Adipocyte (in vitro differentiated cells): ENCODE measurements at regions not wholly inside any gene's neighbourhood (a gene's known extent, or its start where the extent isn't known, plus 50 kb on each side); places are given as distances from the start of the nearest gene placed in this dataset.

ENCODE experiments used
- DNase-seq: peaks from one replicate; pipeline ENCODE4 v3.0.0-alpha.2; 2015; ENCODE audit warnings: low read depth
- H3K27me3 ChIP-seq: replicated peaks from 2 replicates; pipeline ENCODE4 v1.7.0; 2013; ENCODE audit warnings: mild to moderate bottlenecking, low read length, moderate library complexity; ENCODE audit not compliant: control insufficient read depth, insufficient read depth
- H3K36me3 ChIP-seq: 2 replicates; pipeline ENCODE4 v1.7.0; 2013; ENCODE audit warnings: low read length, mild to moderate bottlenecking, moderate library complexity; ENCODE audit not compliant: control insufficient read depth, insufficient read depth, severe bottlenecking
- H3K4me1 ChIP-seq: 2 replicates; pipeline ENCODE4 v1.7.0; 2013; ENCODE audit warnings: mild to moderate bottlenecking, low read length, moderate library complexity; ENCODE audit not compliant: control insufficient read depth, insufficient read depth
- H3K4me3 ChIP-seq: 2 replicates; pipeline ENCODE4 v1.7.0; 2013; ENCODE audit warnings: mild to moderate bottlenecking, low read length, moderate library complexity
- H3K9ac ChIP-seq: 2 replicates; pipeline ENCODE4 v1.7.0; 2013; ENCODE audit warnings: mild to moderate bottlenecking, low read length, moderate library complexity
- H3K9me3 ChIP-seq: 2 replicates; pipeline ENCODE4 v1.7.0; 2013; ENCODE audit warnings: mild to moderate bottlenecking, low read length, moderate library complexity; ENCODE audit not compliant: control insufficient read depth

DNA sequence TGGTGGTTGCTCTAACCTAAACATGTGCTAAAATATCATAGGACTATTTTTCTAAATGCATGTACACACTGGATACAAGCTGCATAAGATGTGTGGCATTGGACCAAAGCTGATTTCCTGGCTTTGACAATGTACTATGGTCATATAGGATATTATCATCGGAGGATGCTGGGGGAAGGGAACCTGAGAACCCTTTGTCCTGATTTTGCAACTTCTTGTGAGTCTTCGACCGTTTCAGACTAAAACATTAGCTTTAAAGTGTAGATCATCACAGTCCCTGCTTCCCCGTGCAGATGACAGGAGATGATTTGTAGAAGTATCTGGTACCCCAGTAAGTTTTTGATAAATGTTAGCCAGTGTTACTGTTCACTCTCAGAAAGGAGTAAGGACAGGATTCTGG lies 554.7 kb downstream of the MIAT start:
- Histone ChIP-seq H3K36me3 (no peaks in the 10 kb centered on the region), H3K4me3 (peak overlapping the region; percentile 12), H3K27me3 (peaks cover 18% of the 10 kb centered on the region), H3K9ac (peak overlapping the region; percentile 59), H3K9me3 (peaks cover 1% of the 10 kb centered on the region), H3K4me1 (peaks cover 42% of the 10 kb centered on the region)
- DNase-seq = no peak

DNA sequence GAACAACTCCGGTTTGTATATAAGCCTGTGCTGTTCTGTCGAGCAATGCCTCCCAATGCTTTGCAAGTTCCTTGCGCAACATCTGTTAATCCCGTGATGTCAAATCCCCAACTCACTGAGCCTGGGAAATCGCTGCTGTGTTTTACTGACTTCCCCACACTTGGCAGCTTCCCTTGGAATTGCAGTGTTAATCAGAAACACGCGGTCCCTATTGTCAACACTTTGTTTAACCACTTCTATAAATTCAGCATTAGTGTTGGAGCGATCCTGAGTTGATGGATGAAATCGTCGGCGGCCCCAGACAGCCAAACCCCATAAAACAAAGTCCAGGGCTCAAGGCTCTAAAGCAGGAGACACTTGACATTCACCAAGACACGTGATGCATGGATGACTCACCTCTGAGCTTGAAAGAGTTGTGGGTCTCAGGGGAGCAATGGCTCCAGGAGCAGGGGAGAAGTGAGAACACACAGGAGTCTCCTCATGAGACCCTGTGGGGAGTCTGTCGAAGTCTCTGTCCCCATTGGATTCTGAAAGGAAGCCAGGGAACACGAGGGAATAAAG lies 555.3 kb downstream of the MIAT start:
- peaks cover 46% of the 10 kb centered on the region for H3K4me1 ChIP-seq
- H3K9me3 ChIP-seq = peaks cover 4% of the 10 kb centered on the region
- H3K9ac ChIP-seq = peak overlapping the region; percentile 59
- peaks cover 22% of the 10 kb centered on the region for H3K27me3 ChIP-seq
- H3K4me3 ChIP-seq = peak overlapping the region; percentile 12
- no peaks in the 10 kb centered on the region for H3K36me3 ChIP-seq
- peak; percentile 98 for DNase-seq

DNA sequence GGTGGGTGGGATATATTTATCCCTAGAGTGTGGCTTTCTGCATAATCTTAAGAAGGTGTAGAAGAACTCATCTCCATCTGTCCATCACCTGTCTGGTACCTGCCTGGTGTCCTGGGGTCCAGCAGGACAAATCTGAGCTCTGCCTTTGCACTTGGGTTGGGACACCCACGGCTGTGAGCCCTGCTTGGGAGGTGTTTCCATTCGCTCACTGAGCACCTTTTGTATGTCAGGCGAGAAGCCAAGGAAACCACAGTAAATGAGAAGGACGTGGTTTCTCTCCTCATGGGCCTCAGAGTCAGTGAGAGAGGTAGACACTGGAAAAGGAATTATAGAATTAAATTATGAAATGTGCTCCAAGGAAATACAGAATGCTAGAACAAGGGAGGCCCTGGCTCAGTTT lies 555.9 kb downstream of the MIAT start:
- DNase-seq = no peak
- no peak overlapping the region for H3K9ac ChIP-seq
- H3K27me3 ChIP-seq = peaks cover 22% of the 10 kb centered on the region
- H3K9me3 ChIP-seq = peaks cover 4% of the 10 kb centered on the region
- H3K4me1 ChIP-seq = peaks cover 45% of the 10 kb centered on the region
- H3K36me3 ChIP-seq = no peaks in the 10 kb centered on the region
- no peak overlapping the region for H3K4me3 ChIP-seq

DNA sequence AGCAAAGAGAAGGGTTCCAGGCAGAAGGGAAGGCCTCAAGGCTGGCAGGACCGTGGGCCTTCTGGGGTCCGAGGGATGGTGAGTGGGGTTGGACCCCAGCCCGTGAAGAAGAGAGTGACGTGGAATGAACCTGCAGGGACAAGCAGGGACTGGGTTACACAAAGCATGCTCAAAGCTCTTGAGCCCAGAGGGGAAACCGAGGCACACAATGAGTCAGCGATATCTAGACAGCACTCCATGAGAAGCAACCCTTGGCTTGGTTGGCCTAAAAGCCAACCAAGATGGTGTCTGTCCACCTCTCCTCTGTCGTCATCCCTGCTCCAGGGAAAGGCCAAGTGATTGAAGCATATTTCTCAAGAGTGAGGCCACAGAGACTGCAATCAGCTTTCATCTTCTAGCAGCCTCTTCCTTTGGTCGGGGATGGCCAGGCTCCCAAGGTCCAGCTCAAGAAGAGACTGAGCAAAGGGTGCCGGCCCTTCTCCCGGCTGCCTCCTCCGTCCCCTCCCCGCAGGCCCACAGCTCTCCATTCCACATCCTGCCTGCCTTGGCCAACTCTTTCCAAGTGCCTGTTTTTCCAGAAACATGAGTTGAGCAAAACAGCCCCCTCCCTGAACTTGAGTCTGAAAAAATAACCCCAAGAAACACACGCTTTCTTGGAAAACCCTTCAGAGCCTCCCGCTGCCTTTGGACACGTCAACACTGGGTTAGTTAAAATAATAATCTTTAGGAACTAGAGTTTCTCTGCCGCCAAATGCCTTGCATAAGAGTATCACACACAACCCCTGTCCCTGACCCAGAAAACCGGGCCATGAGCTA lies 556.6 kb downstream of the MIAT start:
- peaks cover 51% of the 10 kb centered on the region for H3K4me1 ChIP-seq
- H3K36me3 ChIP-seq = no peaks in the 10 kb centered on the region
- H3K27me3 ChIP-seq = peaks cover 24% of the 10 kb centered on the region
- DNase-seq = no peak
- no peak overlapping the region for H3K4me3 ChIP-seq
- H3K9ac ChIP-seq = no peak overlapping the region
- peaks cover 4% of the 10 kb centered on the region for H3K9me3 ChIP-seq

DNA sequence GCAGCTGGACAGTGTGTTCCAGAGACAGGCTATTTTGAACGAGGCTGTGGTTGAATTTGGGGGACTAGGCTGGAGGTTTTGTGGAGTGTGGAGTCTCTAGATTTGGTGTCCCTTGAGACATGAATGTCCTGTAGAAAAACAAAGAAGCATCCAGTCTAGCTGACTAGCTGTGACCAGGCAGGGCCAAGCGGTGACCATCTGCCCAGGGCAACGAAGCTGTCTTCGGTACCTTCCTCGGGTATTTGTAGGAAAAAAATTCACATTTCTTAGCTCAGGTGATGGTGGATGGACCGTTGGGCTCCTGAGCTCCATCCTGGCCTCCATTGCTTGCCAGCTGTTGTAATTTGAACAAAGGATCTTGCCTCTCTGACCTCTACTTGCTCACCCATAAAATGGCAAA lies 557.3 kb downstream of the MIAT start:
- H3K36me3 ChIP-seq = no peaks in the 10 kb centered on the region
- DNase-seq = no peak
- no peak overlapping the region for H3K4me3 ChIP-seq
- peaks cover 52% of the 10 kb centered on the region for H3K4me1 ChIP-seq
- H3K27me3 ChIP-seq = peaks cover 24% of the 10 kb centered on the region
- peak overlapping the region; percentile 23 for H3K9ac ChIP-seq
- H3K9me3 ChIP-seq = peaks cover 4% of the 10 kb centered on the region

DNA sequence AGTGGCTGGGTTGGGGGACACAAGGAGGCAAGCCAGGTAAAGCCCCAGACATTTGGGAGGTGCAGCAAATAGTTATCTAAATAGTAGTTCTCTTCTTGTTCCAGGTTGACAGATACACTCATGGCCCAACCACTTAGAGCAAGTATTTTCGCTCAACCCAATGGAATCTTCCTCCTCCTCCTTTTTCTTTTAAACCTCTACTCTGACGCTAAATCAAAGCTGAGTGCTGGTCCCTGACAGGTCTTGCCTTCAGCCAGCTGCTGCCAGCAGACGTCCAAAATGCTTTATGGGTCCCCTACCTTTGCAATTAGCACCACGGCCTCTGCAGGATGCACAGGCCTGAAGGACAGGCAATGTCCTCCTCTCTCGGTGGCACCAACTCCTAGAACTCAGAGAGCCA lies 558.5 kb downstream of the MIAT start:
- no peak for DNase-seq
- Histone ChIP-seq H3K27me3 (peaks cover 12% of the 10 kb centered on the region), H3K9me3 (peaks cover 7% of the 10 kb centered on the region), H3K36me3 (no peaks in the 10 kb centered on the region), H3K4me1 (peaks cover 60% of the 10 kb centered on the region), H3K4me3 (no peak overlapping the region), H3K9ac (no peak overlapping the region)

DNA sequence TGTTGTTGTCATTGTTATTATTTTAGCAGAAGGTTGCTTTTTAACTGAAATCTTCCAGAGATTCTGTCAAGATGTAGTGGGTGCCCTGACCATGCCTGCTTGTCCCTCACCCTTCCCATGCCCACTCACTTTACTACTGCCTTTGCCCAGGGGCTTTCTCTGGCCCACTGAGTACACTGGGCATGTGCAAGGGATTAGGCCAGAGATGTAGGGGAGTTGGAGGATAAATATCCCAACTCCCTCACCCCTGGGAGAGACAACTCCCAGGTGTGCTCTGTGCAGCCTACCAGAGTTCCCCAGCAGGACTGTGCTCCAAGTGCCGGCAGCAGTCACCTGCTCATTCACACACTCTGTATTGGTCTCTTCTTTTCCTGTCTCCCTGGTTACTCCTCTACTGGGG lies 559.1 kb downstream of the MIAT start:
- Histone ChIP-seq H3K4me3 (no peak overlapping the region), H3K9ac (no peak overlapping the region)
- no peak for DNase-seq

DNA sequence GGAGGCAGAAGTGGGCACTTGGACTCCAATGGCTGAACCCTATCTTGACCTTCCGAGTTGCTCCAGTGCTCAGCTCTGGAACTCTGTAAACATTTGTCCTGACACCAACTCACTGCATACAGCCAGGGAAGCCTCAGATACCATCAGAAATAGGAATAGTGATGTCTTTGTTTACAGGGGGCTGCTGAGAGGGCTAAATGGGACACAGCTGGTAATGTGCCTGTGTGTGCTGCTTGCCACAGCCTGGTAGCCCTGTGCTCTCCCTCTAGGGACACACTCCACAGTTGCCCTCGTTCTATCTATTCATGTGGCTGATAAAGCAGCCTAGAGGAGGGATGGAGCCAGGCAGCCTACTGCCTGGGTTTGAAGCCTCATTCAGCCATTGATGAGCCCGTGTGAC lies 559.8 kb downstream of the MIAT start:
- Histone ChIP-seq H3K36me3 (no peaks in the 10 kb centered on the region), H3K27me3 (peaks cover 8% of the 10 kb centered on the region), H3K9me3 (peaks cover 13% of the 10 kb centered on the region), H3K4me1 (peaks cover 53% of the 10 kb centered on the region), H3K4me3 (no peak overlapping the region), H3K9ac (no peak overlapping the region)
- no peak for DNase-seq

More for the DNA sequence above, 559.1 kb downstream of the MIAT start:
- H3K36me3 ChIP-seq = no peaks in the 10 kb centered on the region
- peaks cover 8% of the 10 kb centered on the region for H3K27me3 ChIP-seq
- H3K4me1 ChIP-seq = peaks cover 60% of the 10 kb centered on the region
- H3K9me3 ChIP-seq = peaks cover 7% of the 10 kb centered on the region

DNA sequence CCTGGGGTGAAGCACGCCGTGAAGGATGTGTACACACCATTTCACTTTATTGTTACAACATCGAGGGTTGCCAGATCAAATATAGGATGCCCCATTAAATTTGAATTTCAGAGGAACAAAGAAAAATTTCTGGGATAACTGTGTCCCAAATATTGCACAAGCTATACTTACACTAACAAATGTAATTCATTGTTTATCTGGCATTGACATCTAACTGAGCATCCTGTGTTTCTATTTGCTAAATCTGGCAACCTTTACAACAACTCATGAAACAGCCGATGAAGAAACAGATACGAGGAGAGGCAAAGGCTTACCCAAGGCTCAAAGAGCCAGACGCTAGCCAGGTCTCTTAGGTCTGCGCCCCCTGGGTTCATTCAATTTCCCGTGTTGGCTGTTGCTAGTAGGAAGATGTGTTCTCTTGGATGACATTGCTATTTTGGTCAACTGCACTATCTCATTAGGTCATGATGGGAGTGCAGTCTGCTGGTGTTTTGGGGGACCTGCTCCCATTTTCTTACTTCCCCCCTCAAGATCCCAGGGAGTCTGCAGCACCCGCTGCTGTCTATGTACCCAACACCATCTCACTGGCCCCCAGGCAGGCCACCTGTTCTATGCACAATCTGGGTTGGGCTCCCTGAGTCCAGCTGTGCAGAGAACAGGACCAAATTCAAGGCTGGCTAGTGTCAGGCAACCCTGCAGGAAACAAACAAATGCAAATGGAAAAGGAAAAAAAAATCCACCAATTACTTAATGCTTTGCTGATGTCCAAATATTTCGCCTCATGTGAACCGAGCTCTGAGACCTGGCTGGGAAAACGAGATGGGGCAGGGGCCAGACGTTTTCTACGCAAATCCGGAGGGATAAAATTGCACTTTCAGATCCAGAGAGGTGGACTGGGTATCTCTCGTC lies 560.9 kb downstream of the MIAT start:
- Histone ChIP-seq H3K27me3 (peaks cover 8% of the 10 kb centered on the region), H3K4me3 (no peak overlapping the region), H3K9me3 (peaks cover 24% of the 10 kb centered on the region), H3K4me1 (peaks cover 45% of the 10 kb centered on the region), H3K36me3 (no peaks in the 10 kb centered on the region), H3K9ac (no peak overlapping the region)
- DNase-seq = peak; percentile 19

DNA sequence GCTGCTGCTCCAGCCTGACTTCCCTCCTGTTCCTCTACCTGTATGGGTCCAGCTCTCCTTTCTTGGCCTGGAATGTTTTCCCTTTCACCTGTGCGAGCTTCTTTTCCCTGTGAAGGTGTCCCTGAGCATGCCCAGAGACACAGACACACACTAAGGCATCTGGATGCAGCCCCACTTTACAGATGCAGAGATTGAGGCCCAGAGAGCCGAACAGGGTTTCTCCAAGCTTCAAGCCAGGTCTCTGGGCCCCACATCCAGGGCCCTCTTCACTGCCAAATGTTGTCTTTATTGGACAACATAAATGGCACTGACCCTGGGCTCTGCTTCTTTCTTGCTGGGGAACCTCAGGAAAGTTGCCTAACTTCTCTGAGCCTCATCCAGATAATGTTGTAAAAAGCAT lies 561.6 kb downstream of the MIAT start:
- H3K4me1 ChIP-seq = peaks cover 42% of the 10 kb centered on the region
- H3K9me3 ChIP-seq = peaks cover 27% of the 10 kb centered on the region
- H3K9ac ChIP-seq = no peak overlapping the region
- no peak for DNase-seq
- no peak overlapping the region for H3K4me3 ChIP-seq
- peaks cover 8% of the 10 kb centered on the region for H3K27me3 ChIP-seq
- no peaks in the 10 kb centered on the region for H3K36me3 ChIP-seq

DNA sequence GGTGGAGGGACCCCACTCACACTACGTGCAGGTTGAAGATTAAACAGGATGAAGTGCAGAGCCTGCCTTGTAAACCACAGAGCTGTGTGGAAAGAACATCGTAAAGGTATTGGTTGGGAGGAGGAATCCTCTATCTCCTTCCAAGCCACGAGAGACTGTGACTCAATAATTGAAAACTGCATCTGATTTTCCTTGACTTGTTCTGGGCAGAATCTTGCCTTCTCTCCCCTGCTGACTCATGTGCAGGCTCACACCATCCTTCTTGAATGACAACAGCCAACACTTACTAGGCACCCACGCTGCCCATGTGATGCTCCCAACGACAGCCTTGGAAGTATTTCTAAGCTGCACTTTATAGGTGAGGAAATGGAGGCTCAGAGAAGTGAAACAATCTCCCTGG lies 563.0 kb downstream of the MIAT start:
- Histone ChIP-seq H3K36me3 (no peaks in the 10 kb centered on the region), H3K4me3 (no peak overlapping the region), H3K9ac (no peak overlapping the region), H3K4me1 (peaks cover 39% of the 10 kb centered on the region), H3K9me3 (peaks cover 27% of the 10 kb centered on the region), H3K27me3 (peaks cover 8% of the 10 kb centered on the region)
- DNase-seq = peak; percentile 67
